Ovary (tissue), 3 donors: ENCODE measurements at regions not wholly inside any gene's neighbourhood (a gene's known extent, or its start where the extent isn't known, plus 50 kb on each side); places are given as distances from the start of the nearest gene placed in this dataset.

Experiments
- EP300 ChIP-seq: sonication (generic); formaldehyde crosslinking; IDR thresholded peaks from one replicate; pipeline ENCODE4 v1.6.1; 2017; ENCODE audit warnings: antibody characterized with exemption
- POLR2A ChIP-seq: fragments of 450-650 bp; IDR thresholded peaks from one replicate; pipeline ENCODE4 v1.6.1; 2017; ENCODE audit warnings: antibody characterized with exemption, mild to moderate bottlenecking, moderate library complexity
- TF ChIP-seq, protein P1 (sequence below), 3 donors: fragments of 450-650 bp in 2 of 3; fragments of 200-600 bp in 1 of 3; IDR thresholded peaks; one replicate each; pipeline versions ENCODE4 v1.5.1 to v1.8.0; 2016 to 2022; ENCODE audit warnings: antibody characterized with exemption in 3 of 3, mild to moderate bottlenecking in 1 of 3
- donor health status: DM: no; HTN: no; CAD: no.

DNA sequence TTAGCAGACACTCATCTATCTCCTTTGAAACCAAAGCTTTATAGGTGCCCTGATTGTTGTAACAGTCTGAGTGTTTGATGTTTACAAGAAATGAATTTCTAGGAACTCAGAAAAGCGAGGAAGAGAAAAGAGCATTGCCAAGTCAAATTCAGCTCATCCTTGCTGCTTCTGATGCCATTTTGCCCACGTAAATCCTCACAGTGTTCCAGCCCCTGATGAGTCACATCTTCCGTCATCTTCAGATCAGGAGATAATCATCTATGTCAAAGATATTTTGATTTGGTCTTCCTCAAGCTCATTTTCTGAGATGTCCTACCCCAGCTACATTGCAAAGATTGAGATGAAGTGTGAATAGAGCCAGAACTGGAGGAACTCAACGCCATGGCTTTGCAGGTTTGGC, 426.2 kb downstream of the BMP2 start:
- TF ChIP-seq, protein P1, sequence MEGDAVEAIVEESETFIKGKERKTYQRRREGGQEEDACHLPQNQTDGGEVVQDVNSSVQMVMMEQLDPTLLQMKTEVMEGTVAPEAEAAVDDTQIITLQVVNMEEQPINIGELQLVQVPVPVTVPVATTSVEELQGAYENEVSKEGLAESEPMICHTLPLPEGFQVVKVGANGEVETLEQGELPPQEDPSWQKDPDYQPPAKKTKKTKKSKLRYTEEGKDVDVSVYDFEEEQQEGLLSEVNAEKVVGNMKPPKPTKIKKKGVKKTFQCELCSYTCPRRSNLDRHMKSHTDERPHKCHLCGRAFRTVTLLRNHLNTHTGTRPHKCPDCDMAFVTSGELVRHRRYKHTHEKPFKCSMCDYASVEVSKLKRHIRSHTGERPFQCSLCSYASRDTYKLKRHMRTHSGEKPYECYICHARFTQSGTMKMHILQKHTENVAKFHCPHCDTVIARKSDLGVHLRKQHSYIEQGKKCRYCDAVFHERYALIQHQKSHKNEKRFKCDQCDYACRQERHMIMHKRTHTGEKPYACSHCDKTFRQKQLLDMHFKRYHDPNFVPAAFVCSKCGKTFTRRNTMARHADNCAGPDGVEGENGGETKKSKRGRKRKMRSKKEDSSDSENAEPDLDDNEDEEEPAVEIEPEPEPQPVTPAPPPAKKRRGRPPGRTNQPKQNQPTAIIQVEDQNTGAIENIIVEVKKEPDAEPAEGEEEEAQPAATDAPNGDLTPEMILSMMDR (IDR thresholded peaks at IDR 0.05) = no peak
- TF ChIP-seq POLR2A = no peak
- no peak for TF ChIP-seq EP300
